GM21717 (cell line): ENCODE measurements at regions not wholly inside any gene's neighbourhood (a gene's known extent, or its start where the extent isn't known, plus 50 kb on each side); places are given as distances from the start of the nearest gene placed in this dataset.
"Not testable (repeated sequence)": the region's sequence is repeated elsewhere in the genome, so short reads cannot be mapped to it uniquely, and the experiment has no call there.

Experiments used
- ATAC-seq: cut with Tn5 transposase; IDR thresholded peaks from one replicate; pipeline ENCODE4 v1.9.1; 2021; ENCODE audit warnings: mild to moderate bottlenecking, moderate library complexity; ENCODE audit not compliant: unreplicated experiment

- no peak for ATAC-seq
Measured at GRCh38 chr5:117380316-117380715, 805.7 kb upstream of the SEMA6A start.

- ATAC-seq, result no peak
Measured at GRCh38 chr5:117379521-117379920, 804.9 kb upstream of the SEMA6A start.

GRCh38 chr5:117376748-117377147, 802.1 kb upstream of the SEMA6A start:
- no peak for ATAC-seq

- no peak for ATAC-seq
Measured at GRCh38 chr5:117359895-117360294, 785.3 kb upstream of the SEMA6A start.

- ATAC-seq, result no peak
Measured at GRCh38 chr5:117357886-117358285, 783.3 kb upstream of the SEMA6A start.

GRCh38 chr5:117347280-117347679, 772.7 kb upstream of the SEMA6A start:
- no peak for ATAC-seq

- not testable (repeated sequence) for ATAC-seq
Measured at GRCh38 chr5:117343726-117344125, 769.1 kb upstream of the SEMA6A start.

- ATAC-seq, result no peak
Measured at GRCh38 chr5:117337064-117337749, 762.6 kb upstream of the SEMA6A start.

- no peak for ATAC-seq
Measured at GRCh38 chr5:117336208-117336607, 761.6 kb upstream of the SEMA6A start.

- no peak for ATAC-seq
Measured at GRCh38 chr5:117333011-117333410, 758.4 kb upstream of the SEMA6A start.

GRCh38 chr5:117332341-117332740, 757.7 kb upstream of the SEMA6A start:
- no peak for ATAC-seq

- ATAC-seq, result no peak
Measured at GRCh38 chr5:117327511-117327910, 752.9 kb upstream of the SEMA6A start.

- no peak for ATAC-seq
Measured at GRCh38 chr5:117326997-117327396, 752.4 kb upstream of the SEMA6A start.

GRCh38 chr5:117318528-117318927, 743.9 kb upstream of the SEMA6A start:
- no peak for ATAC-seq

GRCh38 chr5:117315170-117315569, 740.5 kb upstream of the SEMA6A start:
- ATAC-seq, result no peak

GRCh38 chr5:117304512-117305107, 730.0 kb upstream of the SEMA6A start:
- not testable (repeated sequence) for ATAC-seq

- ATAC-seq, result no peak
Measured at GRCh38 chr5:117302949-117303348, 728.3 kb upstream of the SEMA6A start.

- ATAC-seq, result no peak
Measured at GRCh38 chr5:117302473-117302872, 727.9 kb upstream of the SEMA6A start.

- no peak for ATAC-seq
Measured at GRCh38 chr5:117299936-117300328, 725.3 kb upstream of the SEMA6A start.

- no peak for ATAC-seq
Measured at GRCh38 chr5:117299224-117299935, 724.8 kb upstream of the SEMA6A start.

GRCh38 chr5:117296872-117297271, 722.2 kb upstream of the SEMA6A start:
- no peak for ATAC-seq

- no peak for ATAC-seq
Measured at GRCh38 chr5:117295941-117296340, 721.3 kb upstream of the SEMA6A start.
